GM19025 (cell line): ENCODE measurements at regions not wholly inside any gene's neighbourhood (a gene's known extent, or its start where the extent isn't known, plus 50 kb on each side); places are given as distances from the start of the nearest gene placed in this dataset.
"Not testable (repeated sequence)": the region's sequence is repeated elsewhere in the genome, so short reads cannot be mapped to it uniquely, and the experiment has no call there.

ENCODE experiments used
- ATAC-seq: cut with Tn5 transposase; IDR thresholded peaks from one replicate; pipeline ENCODE4 v1.9.1; 2021; ENCODE audit warnings: mild to moderate bottlenecking, low read depth, moderate library complexity; ENCODE audit not compliant: unreplicated experiment

- no peak for ATAC-seq
Observed at GRCh38 chr7:108627476-108628051, 57.9 kb downstream of the DNAJB9 start.

GRCh38 chr7:108628678-108629077, 59.0 kb downstream of the DNAJB9 start:
- no peak for ATAC-seq

GRCh38 chr7:108629651-108630400, 60.2 kb downstream of the DNAJB9 start:
- ATAC-seq: no peak

- ATAC-seq: no peak
Observed at GRCh38 chr7:108634036-108634435, 64.4 kb downstream of the DNAJB9 start.

- no peak for ATAC-seq
Observed at GRCh38 chr7:108634535-108634934, 64.9 kb downstream of the DNAJB9 start.

- no peak for ATAC-seq
Observed at GRCh38 chr7:108637049-108637621, 67.5 kb downstream of the DNAJB9 start.

GRCh38 chr7:108642126-108642525, 72.5 kb downstream of the DNAJB9 start:
- no peak for ATAC-seq

- ATAC-seq: no peak
Observed at GRCh38 chr7:108643136-108643535, 73.5 kb downstream of the DNAJB9 start.

GRCh38 chr7:108648989-108649388, 79.3 kb downstream of the DNAJB9 start:
- ATAC-seq: no peak

GRCh38 chr7:108650467-108650866, 80.8 kb downstream of the DNAJB9 start:
- no peak for ATAC-seq

- no peak for ATAC-seq
Observed at GRCh38 chr7:108652886-108653285, 83.2 kb downstream of the DNAJB9 start.

- no peak for ATAC-seq
Observed at GRCh38 chr7:108653526-108653925, 83.9 kb downstream of the DNAJB9 start.

GRCh38 chr7:108657140-108657726, 87.6 kb downstream of the DNAJB9 start:
- not testable (repeated sequence) for ATAC-seq

- ATAC-seq: no peak
Observed at GRCh38 chr7:108659261-108659660, 89.6 kb downstream of the DNAJB9 start.

- ATAC-seq: no peak
Observed at GRCh38 chr7:108659867-108660266, 90.2 kb downstream of the DNAJB9 start.

- no peak for ATAC-seq
Observed at GRCh38 chr7:108660465-108660864, 90.8 kb downstream of the DNAJB9 start.

- no peak for ATAC-seq
Observed at GRCh38 chr7:108662783-108663362, 93.2 kb downstream of the DNAJB9 start.

- no peak for ATAC-seq
Observed at GRCh38 chr7:108663701-108664100, 94.0 kb downstream of the DNAJB9 start.

- no peak for ATAC-seq
Observed at GRCh38 chr7:108667216-108667615, 97.5 kb downstream of the DNAJB9 start.

- no peak for ATAC-seq
Observed at GRCh38 chr7:108669958-108670357, 100.3 kb downstream of the DNAJB9 start.

- ATAC-seq: not testable (repeated sequence)
Observed at GRCh38 chr7:108673699-108674098, 104.0 kb downstream of the DNAJB9 start.
